Breast epithelium (tissue), 4 donors: ENCODE measurements at regions not wholly inside any gene's neighbourhood (a gene's known extent, or its start where the extent isn't known, plus 50 kb on each side); places are given as distances from the start of the nearest gene placed in this dataset.

Source experiments
- DNase-seq, 2 donors: peaks; one replicate each; pipeline ENCODE4 v3.0.0-alpha.2; 2019; ENCODE audit warnings: low spot score in 2 of 2
- H3K27ac ChIP-seq, 2 donors: fragments of 200-600 bp; sonication (generic) in 1 of 2; one replicate each; pipeline ENCODE4 v1.5.1; 2016 to 2019; ENCODE audit warnings: mild to moderate bottlenecking in 1 of 2
- H3K27me3 ChIP-seq, 2 donors: fragments of 200-600 bp; sonication (generic) in 1 of 2; one replicate each; pipeline versions ENCODE4 v1.5.1 to v1.6.0; 2017 to 2019; ENCODE audit warnings: control low read depth in 1 of 2, mild to moderate bottlenecking in 1 of 2
- H3K36me3 ChIP-seq: fragments of 200-600 bp; one replicate; pipeline ENCODE4 v1.5.1; 2019
- H3K4me1 ChIP-seq, 2 donors: fragments of 200-600 bp; sonication (generic); one replicate each; pipeline ENCODE4 v1.5.1; 2016 to 2019; ENCODE audit warnings: control low read depth in 1 of 2
- H3K4me3 ChIP-seq, 3 donors: fragments of 200-600 bp; sonication (generic); 1 replicate in 2 of 3; 2 replicates in 1 of 3; pipeline ENCODE4 v1.5.1; 2016 to 2019; ENCODE audit warnings: mild to moderate bottlenecking in 3 of 3, moderate library complexity in 2 of 3
- H3K9me3 ChIP-seq, 2 donors: fragments of 200-600 bp; sonication (generic) in 1 of 2; one replicate each; pipeline ENCODE4 v1.5.1; 2016 to 2019; ENCODE audit warnings: control low read depth in 1 of 2
- POLR2A ChIP-seq: fragments of 450-650 bp; IDR thresholded peaks from one replicate; pipeline ENCODE4 v1.6.1; 2016; ENCODE audit warnings: antibody characterized with exemption, mild to moderate bottlenecking, moderate library complexity
- POLR2AphosphoS5 ChIP-seq, 3 donors: sonication (generic); formaldehyde crosslinking; IDR thresholded peaks; one replicate each; pipeline ENCODE4 v1.6.1; 2017; ENCODE audit warnings: antibody characterized with exemption in 3 of 3
- intact Hi-C: fragments of 100-400 bp; cut with DNase I; formaldehyde crosslinking; loops from one replicate; pipeline ENCODE4 v1.15.1; 2023; ENCODE audit warnings: low total_unique reads
- TF ChIP-seq, protein P1 (sequence below), 3 donors: fragments of 450-650 bp; IDR thresholded peaks; one replicate each; pipeline ENCODE4 v1.5.1; 2016 to 2017; ENCODE audit warnings: antibody characterized with exemption in 3 of 3, mild to moderate bottlenecking in 3 of 3, moderate library complexity in 3 of 3

DNA sequence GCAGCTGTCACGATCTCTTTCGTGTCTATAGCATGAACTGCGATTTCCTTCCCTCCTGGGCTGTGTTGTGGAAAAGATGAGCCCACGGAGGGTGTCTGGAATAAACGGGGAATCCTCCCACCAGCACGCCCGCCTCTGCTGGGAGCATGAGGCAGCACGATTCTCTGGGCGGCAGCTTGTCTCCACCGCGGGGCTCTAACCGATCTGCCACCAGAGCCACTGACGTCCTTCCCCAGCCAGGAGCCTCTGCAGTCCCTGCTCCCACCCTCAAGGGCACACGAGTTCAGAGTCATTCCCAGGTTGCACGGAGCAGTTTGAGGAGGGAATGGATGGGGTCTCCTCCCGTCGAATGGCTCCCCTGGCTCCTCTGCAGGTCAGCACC is 197.6 kb downstream of the DLL1 start:
- DNase-seq = no peak
- TF ChIP-seq, protein P1, sequence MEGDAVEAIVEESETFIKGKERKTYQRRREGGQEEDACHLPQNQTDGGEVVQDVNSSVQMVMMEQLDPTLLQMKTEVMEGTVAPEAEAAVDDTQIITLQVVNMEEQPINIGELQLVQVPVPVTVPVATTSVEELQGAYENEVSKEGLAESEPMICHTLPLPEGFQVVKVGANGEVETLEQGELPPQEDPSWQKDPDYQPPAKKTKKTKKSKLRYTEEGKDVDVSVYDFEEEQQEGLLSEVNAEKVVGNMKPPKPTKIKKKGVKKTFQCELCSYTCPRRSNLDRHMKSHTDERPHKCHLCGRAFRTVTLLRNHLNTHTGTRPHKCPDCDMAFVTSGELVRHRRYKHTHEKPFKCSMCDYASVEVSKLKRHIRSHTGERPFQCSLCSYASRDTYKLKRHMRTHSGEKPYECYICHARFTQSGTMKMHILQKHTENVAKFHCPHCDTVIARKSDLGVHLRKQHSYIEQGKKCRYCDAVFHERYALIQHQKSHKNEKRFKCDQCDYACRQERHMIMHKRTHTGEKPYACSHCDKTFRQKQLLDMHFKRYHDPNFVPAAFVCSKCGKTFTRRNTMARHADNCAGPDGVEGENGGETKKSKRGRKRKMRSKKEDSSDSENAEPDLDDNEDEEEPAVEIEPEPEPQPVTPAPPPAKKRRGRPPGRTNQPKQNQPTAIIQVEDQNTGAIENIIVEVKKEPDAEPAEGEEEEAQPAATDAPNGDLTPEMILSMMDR (IDR thresholded peaks at IDR 0.05) = no peak
- no peak for TF ChIP-seq POLR2A
- no peak for TF ChIP-seq POLR2AphosphoS5 (IDR thresholded peaks at IDR 0.05)

DNA sequence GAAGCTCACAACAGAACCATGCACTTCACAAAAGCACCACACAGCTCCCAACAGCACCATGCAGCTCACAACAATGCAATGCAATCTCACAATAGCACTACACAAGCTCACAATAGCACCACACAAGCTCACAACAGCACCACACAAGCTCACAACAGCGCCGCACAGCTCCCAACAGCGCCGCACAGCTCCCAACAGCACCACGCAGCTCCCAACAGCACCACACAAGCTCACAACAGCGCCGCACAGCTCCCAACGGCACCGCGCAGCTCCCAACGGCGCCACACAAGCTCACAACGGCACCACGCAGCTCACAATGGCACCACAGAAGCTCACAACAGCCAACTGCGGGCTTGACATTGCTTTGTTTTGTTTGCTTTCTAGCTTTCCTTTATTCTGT is 198.1 kb downstream of the DLL1 start:
- H3K4me3 ChIP-seq = no peak overlapping the region
- TF ChIP-seq POLR2A (no peak), POLR2AphosphoS5 (IDR thresholded peaks at IDR 0.05) (no peak)
- TF ChIP-seq, protein P1 (IDR thresholded peaks at IDR 0.05) = no peak

More for the DNA sequence above, 197.6 kb downstream of the DLL1 start:
- intact Hi-C loops = no loop called here
- Histone ChIP-seq H3K9me3 (no peaks in the 10 kb centered on the region), H3K4me1 (no peaks in the 10 kb centered on the region), H3K4me3 (no peak overlapping the region), H3K27ac (no peak overlapping the region), H3K27me3 (no peaks in the 10 kb centered on the region), H3K36me3 (no peaks in the 10 kb centered on the region)

DNA sequence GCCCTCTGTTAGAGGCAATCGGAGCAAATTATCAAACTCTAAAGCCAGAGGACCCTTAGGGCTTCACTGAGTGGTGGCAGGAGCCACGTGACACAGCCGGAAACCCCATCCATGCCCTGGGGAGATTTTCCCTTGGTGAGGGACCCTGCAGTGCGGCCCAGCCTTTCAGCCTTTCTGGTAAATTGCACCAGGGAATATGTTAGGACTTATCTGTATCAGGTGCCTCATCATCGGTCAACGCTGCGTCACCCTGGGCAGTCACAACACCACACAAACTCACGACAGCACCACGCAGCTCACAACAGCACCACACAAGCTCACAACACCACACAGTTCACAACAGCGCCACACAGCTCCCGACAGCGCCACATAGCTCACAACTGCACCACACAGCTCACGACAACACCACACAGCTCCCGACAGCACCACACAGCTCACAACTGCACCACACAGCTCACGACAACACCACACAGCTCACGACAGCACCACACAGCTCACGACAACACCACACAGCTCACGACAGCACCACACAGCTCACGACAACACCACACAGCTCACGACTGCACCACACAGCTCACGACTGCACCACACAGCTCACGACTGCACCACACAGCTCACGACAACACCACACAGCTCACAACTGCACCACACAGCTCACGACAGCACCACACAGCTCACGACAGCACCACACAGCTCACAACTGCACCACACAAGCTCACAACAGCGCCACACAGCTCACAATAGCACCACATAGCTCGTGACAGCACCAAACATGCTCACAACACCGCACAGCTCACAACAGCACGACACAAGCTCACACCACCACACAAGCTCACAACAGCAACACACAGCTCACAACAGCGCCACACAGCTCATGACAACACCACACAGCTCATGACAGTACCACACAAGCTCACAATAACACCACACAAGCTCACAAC is 199.0 kb downstream of the DLL1 start:
- H3K9me3 ChIP-seq = no peaks in the 10 kb centered on the region
- no peak overlapping the region for H3K27ac ChIP-seq
- no peaks in the 10 kb centered on the region for H3K36me3 ChIP-seq
- H3K4me1 ChIP-seq = no peaks in the 10 kb centered on the region
- TF ChIP-seq POLR2AphosphoS5 (IDR thresholded peaks at IDR 0.05) = no peak
- TF ChIP-seq, protein P1 (IDR thresholded peaks at IDR 0.05) = no peak
- no peak for TF ChIP-seq POLR2A
- intact Hi-C loops = no loop called here
- H3K4me3 ChIP-seq = no peak overlapping the region
- DNase-seq = no peak
- no peaks in the 10 kb centered on the region for H3K27me3 ChIP-seq

More for the DNA sequence above, 198.1 kb downstream of the DLL1 start:
- Histone ChIP-seq H3K9me3 (no peaks in the 10 kb centered on the region), H3K27ac (no peak overlapping the region), H3K27me3 (no peaks in the 10 kb centered on the region), H3K4me1 (no peaks in the 10 kb centered on the region), H3K36me3 (no peaks in the 10 kb centered on the region)
- no peak for DNase-seq
- intact Hi-C loops = no loop called here

DNA sequence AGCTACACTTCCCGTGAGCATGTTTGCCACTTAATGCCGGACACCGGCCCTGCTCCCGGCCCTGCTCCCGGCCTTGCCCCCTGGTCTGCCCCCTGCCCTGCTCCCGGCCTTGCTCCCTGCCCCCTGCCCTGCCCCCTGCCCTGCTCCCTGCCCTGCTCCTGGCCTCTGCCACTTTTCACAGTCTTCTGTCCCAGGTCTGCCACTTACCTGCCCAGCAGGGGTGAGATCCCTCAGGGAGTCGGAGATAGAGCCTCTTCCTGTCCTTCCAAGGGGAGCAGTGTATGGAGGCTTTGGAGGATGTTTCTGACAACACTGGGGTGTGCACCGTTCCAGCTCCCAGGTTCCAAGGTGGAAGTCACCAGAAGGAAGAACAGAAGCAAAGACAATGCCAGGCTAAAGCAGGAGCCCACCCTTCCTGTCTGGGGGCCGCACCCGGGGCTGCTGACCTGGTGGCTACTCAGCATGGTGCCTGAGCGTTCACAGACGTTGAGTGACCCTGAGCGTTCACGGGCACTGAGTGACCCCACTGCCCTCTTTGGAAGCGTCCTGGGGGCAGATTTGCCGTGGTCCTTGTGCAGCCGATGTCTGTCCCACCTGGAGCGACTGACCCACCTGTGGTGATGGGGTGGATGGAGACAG is 199.8 kb downstream of the DLL1 start:
- H3K27ac ChIP-seq = no peak overlapping the region
- no peaks in the 10 kb centered on the region for H3K27me3 ChIP-seq
- H3K9me3 ChIP-seq = no peaks in the 10 kb centered on the region
- DNase-seq = no peak
- H3K36me3 ChIP-seq = no peaks in the 10 kb centered on the region
- H3K4me3 ChIP-seq = no peak overlapping the region
- TF ChIP-seq POLR2AphosphoS5 (IDR thresholded peaks at IDR 0.05) (no peak), POLR2A (no peak)
- TF ChIP-seq, protein P1 (IDR thresholded peaks at IDR 0.05) = no peak
- intact Hi-C loops = no loop called here
- H3K4me1 ChIP-seq = no peaks in the 10 kb centered on the region

DNA sequence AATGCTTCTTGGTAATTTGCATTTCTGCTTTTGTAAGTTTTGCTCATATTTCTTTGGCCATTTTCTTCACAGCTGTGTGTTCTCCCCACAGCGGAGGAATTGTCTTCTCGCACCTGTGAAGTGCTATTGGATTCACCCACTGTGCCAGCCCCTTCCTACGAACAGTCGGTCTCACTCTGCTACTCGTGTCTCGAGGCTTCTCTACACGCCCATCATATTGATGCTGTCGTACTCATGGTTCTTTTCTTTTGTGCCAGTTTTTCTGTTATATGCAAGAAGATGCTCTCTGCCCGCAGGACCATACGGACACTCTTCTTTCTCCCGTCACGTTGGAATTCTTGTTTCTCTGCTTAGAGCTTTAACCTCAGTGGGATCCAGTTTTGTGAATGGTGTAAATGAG is 200.3 kb downstream of the DLL1 start:
- DNase-seq = no peak
- no peak overlapping the region for H3K4me3 ChIP-seq
- H3K27ac ChIP-seq = no peak overlapping the region
- intact Hi-C loops = no loop called here
- no peaks in the 10 kb centered on the region for H3K4me1 ChIP-seq
- H3K36me3 ChIP-seq = no peaks in the 10 kb centered on the region
- H3K9me3 ChIP-seq = no peaks in the 10 kb centered on the region
- H3K27me3 ChIP-seq = no peaks in the 10 kb centered on the region
- TF ChIP-seq POLR2A = no peak
- no peak for TF ChIP-seq POLR2AphosphoS5 (IDR thresholded peaks at IDR 0.05)
- TF ChIP-seq, protein P1 (IDR thresholded peaks at IDR 0.05) = no peak
